ENCODE measurements at regions not wholly inside any gene's neighbourhood (a gene's known extent, or its start where the extent isn't known, plus 50 kb on each side); places are given as distances from the start of the nearest gene placed in this dataset.

GRCh38 chr10:75335191-75335590, 66.4 kb downstream of the ZNF503 start:
- no peaks in the 10 kb centered on the region for H3K4me1 Mint-ChIP-seq
- no peaks in the 10 kb centered on the region for H3F3A ChIP-seq (replicated peaks; ENCODE audit: low read depth)
- no peak overlapping the region for H3K4me3 ChIP-seq
- no peak overlapping the region for H3K4me2 ChIP-seq
- H3K9me2 ChIP-seq (ENCODE audit: insufficient read depth), result no peaks in the 10 kb centered on the region
- H2AFZ ChIP-seq, result no peak overlapping the region
- H3K36me3 Mint-ChIP-seq (ENCODE audit: low read depth), result peaks cover 18% of the 10 kb centered on the region
- no peaks in the 10 kb centered on the region for H3K27me3 ChIP-seq (ENCODE audit: insufficient read depth)
- no peaks in the 10 kb centered on the region for H3K27me3 Mint-ChIP-seq (ENCODE audit: insufficient read depth, low read depth, poor library complexity)
- H3K79me2 ChIP-seq (replicated peaks; ENCODE audit: insufficient read depth), result no peaks in the 10 kb centered on the region
- H3K27ac ChIP-seq (ENCODE audit: low read depth), result no peak overlapping the region
- DNase-seq (ENCODE audit: low spot score), result no peak
- H3K4me1 ChIP-seq (ENCODE audit: insufficient read depth), result no peaks in the 10 kb centered on the region
- no peak overlapping the region for H3K4me3 Mint-ChIP-seq
- no peaks in the 10 kb centered on the region for H3K36me3 ChIP-seq (ENCODE audit: insufficient read depth)
- TF ChIP-seq ETS1 (IDR thresholded peaks at IDR 0.05) (no peak), CTCF (conservative IDR thresholded peaks at IDR 0.05; ENCODE audit: low read depth in 2 of 2) (no peak), EZH2 (IDR thresholded peaks at IDR 0.05; ENCODE audit: low read depth, unreplicated experiment) (no peak), EZH2phosphoT487 (IDR thresholded peaks at IDR 0.05; ENCODE audit: unreplicated experiment) (no peak), ZNF331 (CRISPR knock-in tag; IDR thresholded peaks at IDR 0.05; ENCODE audit: low read depth) (no peak), STAT1 (IDR thresholded peaks at IDR 0.05; ENCODE audit: unreplicated experiment) (no peak)
- H4K20me1 ChIP-seq (replicated peaks; ENCODE audit: insufficient read depth), result no peaks in the 10 kb centered on the region
- ATAC-seq, result no peak
- H3K27ac Mint-ChIP-seq, result no peak overlapping the region
- peaks cover 30% of the 10 kb centered on the region for H3K9me3 Mint-ChIP-seq

GRCh38 chr10:75334720-75335119, 66.8 kb downstream of the ZNF503 start:
- Histone ChIP-seq H3K27me3 (ENCODE audit: insufficient read depth) (no peaks in the 10 kb centered on the region), H2AFZ (no peak overlapping the region), H3K79me2 (replicated peaks; ENCODE audit: insufficient read depth) (no peaks in the 10 kb centered on the region), H3K4me1 (ENCODE audit: insufficient read depth) (no peaks in the 10 kb centered on the region), H3K36me3 (ENCODE audit: insufficient read depth) (no peaks in the 10 kb centered on the region), H4K20me1 (replicated peaks; ENCODE audit: insufficient read depth) (no peaks in the 10 kb centered on the region), H3F3A (replicated peaks; ENCODE audit: low read depth) (no peaks in the 10 kb centered on the region), H3K4me2 (no peak overlapping the region), H3K9me2 (ENCODE audit: insufficient read depth) (no peaks in the 10 kb centered on the region), H3K4me3 (no peak overlapping the region), H3K27ac (ENCODE audit: low read depth) (no peak overlapping the region)
- Mint-ChIP-seq H3K27me3 (ENCODE audit: insufficient read depth, low read depth, poor library complexity) (no peaks in the 10 kb centered on the region), H3K9me3 (peaks cover 30% of the 10 kb centered on the region), H3K36me3 (ENCODE audit: low read depth) (peaks cover 18% of the 10 kb centered on the region), H3K4me3 (no peak overlapping the region), H3K27ac (no peak overlapping the region), H3K4me1 (no peaks in the 10 kb centered on the region)
- ATAC-seq, result no peak
- no peak for DNase-seq (ENCODE audit: low spot score)
- TF ChIP-seq REST (IDR thresholded peaks at IDR 0.05; ENCODE audit: unreplicated experiment), result no peak
- no peak for TF ChIP-seq EZH2 (IDR thresholded peaks at IDR 0.05; ENCODE audit: low read depth, unreplicated experiment)
- no peak for TF ChIP-seq ZNF462 (CRISPR knock-in tag; IDR thresholded peaks at IDR 0.05)
- TF ChIP-seq JUNB (IDR thresholded peaks at IDR 0.05; ENCODE audit: unreplicated experiment), result no peak
- no peak for TF ChIP-seq ZNF114 (CRISPR knock-in tag; IDR thresholded peaks at IDR 0.05)
- no peak for TF ChIP-seq EZH2phosphoT487 (IDR thresholded peaks at IDR 0.05; ENCODE audit: unreplicated experiment)
